ENCODE measurements at regions not wholly inside any gene's neighbourhood (a gene's known extent, or its start where the extent isn't known, plus 50 kb on each side); places are given as distances from the start of the nearest gene placed in this dataset.

DNA sequence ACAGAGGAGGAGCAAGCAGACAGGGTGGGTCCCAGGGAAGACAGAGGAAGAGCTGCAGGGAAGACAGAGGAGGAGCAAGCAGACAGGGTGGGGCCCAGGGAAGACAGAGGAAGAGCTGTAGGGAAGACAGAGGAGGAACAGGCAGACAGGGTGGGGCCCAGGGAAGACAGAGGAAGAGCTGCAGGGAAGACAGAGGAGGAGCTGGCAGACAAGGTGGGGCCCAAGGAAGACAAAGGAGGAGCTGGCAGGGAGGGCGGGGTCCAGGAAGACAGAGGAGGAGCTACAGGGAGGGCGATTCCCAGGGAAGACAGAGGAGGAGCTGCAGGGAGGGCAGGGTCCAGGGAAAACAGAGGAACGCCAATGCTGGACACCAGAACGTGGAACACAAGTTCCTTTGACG is 66.5 kb downstream of the PLXNA1 start:
- H3K27me3 ChIP-seq: no peaks in the 10 kb centered on the region
- intact Hi-C loops (cut with DNase I): no loop called here
- H3K4me1 ChIP-seq: no peaks in the 10 kb centered on the region
- no peak overlapping the region for H3K9ac ChIP-seq (ENCODE audit: low read depth in 2 of 2, low read length in 2 of 2)
- TF ChIP-seq CTCF (IDR thresholded peaks at IDR 0.05): no peak
- no peaks in the 10 kb centered on the region for H3K36me3 ChIP-seq
- DNase-seq: no peak
- H3K9me3 ChIP-seq: no peaks in the 10 kb centered on the region
- no peak overlapping the region for H3K4me3 ChIP-seq
- H3K27ac ChIP-seq: no peak overlapping the region

DNA sequence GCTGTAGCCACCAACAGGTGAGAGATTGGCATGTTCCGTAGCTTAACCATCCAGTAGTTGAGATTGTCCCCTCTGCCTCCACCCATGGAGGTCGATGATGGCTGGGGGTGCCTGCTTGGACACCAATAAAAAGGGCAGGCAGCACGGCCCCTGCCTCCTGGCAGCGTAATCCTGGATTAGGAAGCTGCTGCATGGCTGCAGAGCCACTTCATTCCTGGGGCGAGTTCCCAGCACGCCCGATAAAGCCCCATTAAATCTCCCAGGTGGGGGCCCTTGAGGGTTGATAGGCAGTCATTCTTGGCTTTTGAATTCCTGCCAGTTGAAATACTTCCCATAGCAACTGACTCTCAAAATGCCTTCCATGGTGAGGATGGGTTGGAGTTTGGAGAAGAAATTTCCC is 67.8 kb downstream of the PLXNA1 start:
- TF ChIP-seq CTCF (IDR thresholded peaks at IDR 0.05): no peak
- no peak for DNase-seq
- intact Hi-C loops (cut with DNase I): no loop called here
- no peak overlapping the region for H3K4me3 ChIP-seq
- H3K9me3 ChIP-seq: no peaks in the 10 kb centered on the region
- no peaks in the 10 kb centered on the region for H3K27me3 ChIP-seq
- no peak overlapping the region for H3K27ac ChIP-seq
- no peaks in the 10 kb centered on the region for H3K4me1 ChIP-seq
- no peak overlapping the region for H3K9ac ChIP-seq (ENCODE audit: low read depth in 2 of 2, low read length in 2 of 2)
- H3K36me3 ChIP-seq: no peaks in the 10 kb centered on the region

DNA sequence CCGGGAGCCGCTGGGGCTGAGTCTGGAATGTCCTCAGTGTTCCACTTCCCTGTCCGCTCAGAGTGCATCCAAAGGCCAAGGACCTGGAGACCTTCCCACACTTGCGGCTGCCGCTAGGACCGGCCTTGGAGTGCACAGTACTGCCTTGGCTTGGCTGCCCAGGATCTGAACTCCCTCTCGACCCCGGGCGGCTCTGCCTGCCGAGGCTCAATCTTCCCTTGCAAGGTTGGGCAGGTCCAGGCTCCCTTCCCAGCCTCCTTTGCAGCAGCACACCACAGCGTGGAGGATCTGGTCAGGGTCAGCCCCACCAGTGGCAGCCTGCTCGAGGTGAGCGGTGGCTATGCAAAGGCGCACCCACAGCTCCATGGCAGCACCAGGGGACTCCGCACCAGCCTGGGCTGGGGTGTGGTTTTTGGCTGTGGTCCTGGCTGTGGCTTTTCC is 69.2 kb downstream of the PLXNA1 start:
- Histone ChIP-seq H3K4me3 (no peak overlapping the region), H3K4me1 (no peaks in the 10 kb centered on the region), H3K27ac (no peak overlapping the region), H3K27me3 (no peaks in the 10 kb centered on the region), H3K9me3 (no peaks in the 10 kb centered on the region), H3K9ac (ENCODE audit: low read depth in 2 of 2, low read length in 2 of 2) (no peak overlapping the region), H3K36me3 (no peaks in the 10 kb centered on the region)
- intact Hi-C loops (cut with DNase I): no loop called here
- TF ChIP-seq CTCF (IDR thresholded peaks at IDR 0.05): no peak
- DNase-seq: peak; percentile 69

DNA sequence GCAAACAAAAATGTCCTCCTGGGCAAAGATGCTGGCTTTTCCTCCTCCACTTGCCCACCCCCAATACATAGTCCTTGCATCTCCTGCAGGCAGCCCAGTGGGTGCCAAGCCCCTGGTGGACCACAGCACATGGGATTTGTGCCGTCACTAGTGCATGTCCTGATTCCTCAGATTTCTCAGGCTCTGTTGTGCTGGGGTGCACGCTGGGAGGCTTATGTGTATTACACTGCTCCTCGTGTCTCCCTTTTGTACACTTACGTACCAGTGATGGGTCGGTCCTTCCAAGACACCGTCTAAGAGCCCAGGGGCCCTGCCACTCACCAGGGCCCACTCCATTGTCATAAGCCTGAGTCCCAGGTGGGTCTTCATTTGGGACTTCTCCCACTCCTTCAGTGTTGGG is 70.1 kb downstream of the PLXNA1 start:
- no peak overlapping the region for H3K4me3 ChIP-seq
- H3K4me1 ChIP-seq: no peaks in the 10 kb centered on the region
- no peak for DNase-seq
- H3K36me3 ChIP-seq: no peaks in the 10 kb centered on the region
- no peaks in the 10 kb centered on the region for H3K9me3 ChIP-seq
- H3K9ac ChIP-seq (ENCODE audit: low read depth in 2 of 2, low read length in 2 of 2): no peak overlapping the region
- intact Hi-C loops (cut with DNase I): no loop called here
- no peak overlapping the region for H3K27ac ChIP-seq
- H3K27me3 ChIP-seq: no peaks in the 10 kb centered on the region
- no peak for TF ChIP-seq CTCF (IDR thresholded peaks at IDR 0.05)

GRCh38 chr3:127053450-127053849 is 70.5 kb downstream of the PLXNA1 start:
- TF ChIP-seq CTCF (IDR thresholded peaks at IDR 0.05): no peak
- Histone ChIP-seq H3K27me3 (no peaks in the 10 kb centered on the region), H3K4me3 (no peak overlapping the region), H3K9ac (ENCODE audit: low read depth in 2 of 2, low read length in 2 of 2) (no peak overlapping the region), H3K36me3 (no peaks in the 10 kb centered on the region), H3K27ac (no peak overlapping the region), H3K4me1 (no peaks in the 10 kb centered on the region), H3K9me3 (no peaks in the 10 kb centered on the region)
- DNase-seq: no peak
- intact Hi-C loops (cut with DNase I): no loop called here

- Histone ChIP-seq H3K27me3 (no peaks in the 10 kb centered on the region), H3K4me3 (no peak overlapping the region), H3K9ac (ENCODE audit: low read depth in 2 of 2, low read length in 2 of 2) (no peak overlapping the region), H3K27ac (no peak overlapping the region), H3K4me1 (no peaks in the 10 kb centered on the region), H3K36me3 (no peaks in the 10 kb centered on the region), H3K9me3 (no peaks in the 10 kb centered on the region)
- intact Hi-C loops (cut with DNase I): no loop called here
- no peak for TF ChIP-seq CTCF (IDR thresholded peaks at IDR 0.05)
- no peak for DNase-seq
Measured at GRCh38 chr3:127053979-127054378, 71.1 kb downstream of the PLXNA1 start.

Data from colonic mucosa (tissue), 4 donors.